HG02870 (cell line): ENCODE measurements at regions not wholly inside any gene's neighbourhood (a gene's known extent, or its start where the extent isn't known, plus 50 kb on each side); places are given as distances from the start of the nearest gene placed in this dataset.

Experiments used
- ATAC-seq: cut with Tn5 transposase; IDR thresholded peaks from one replicate; pipeline ENCODE4 v1.9.1; 2021; ENCODE audit warnings: mild to moderate bottlenecking, moderate library complexity; ENCODE audit not compliant: unreplicated experiment

GRCh38 chr20:50311308-50312001 is 120.8 kb downstream of the CEBPB start:
- no peak for ATAC-seq

GRCh38 chr20:50312002-50312681 is 121.5 kb downstream of the CEBPB start:
- no peak for ATAC-seq

DNA sequence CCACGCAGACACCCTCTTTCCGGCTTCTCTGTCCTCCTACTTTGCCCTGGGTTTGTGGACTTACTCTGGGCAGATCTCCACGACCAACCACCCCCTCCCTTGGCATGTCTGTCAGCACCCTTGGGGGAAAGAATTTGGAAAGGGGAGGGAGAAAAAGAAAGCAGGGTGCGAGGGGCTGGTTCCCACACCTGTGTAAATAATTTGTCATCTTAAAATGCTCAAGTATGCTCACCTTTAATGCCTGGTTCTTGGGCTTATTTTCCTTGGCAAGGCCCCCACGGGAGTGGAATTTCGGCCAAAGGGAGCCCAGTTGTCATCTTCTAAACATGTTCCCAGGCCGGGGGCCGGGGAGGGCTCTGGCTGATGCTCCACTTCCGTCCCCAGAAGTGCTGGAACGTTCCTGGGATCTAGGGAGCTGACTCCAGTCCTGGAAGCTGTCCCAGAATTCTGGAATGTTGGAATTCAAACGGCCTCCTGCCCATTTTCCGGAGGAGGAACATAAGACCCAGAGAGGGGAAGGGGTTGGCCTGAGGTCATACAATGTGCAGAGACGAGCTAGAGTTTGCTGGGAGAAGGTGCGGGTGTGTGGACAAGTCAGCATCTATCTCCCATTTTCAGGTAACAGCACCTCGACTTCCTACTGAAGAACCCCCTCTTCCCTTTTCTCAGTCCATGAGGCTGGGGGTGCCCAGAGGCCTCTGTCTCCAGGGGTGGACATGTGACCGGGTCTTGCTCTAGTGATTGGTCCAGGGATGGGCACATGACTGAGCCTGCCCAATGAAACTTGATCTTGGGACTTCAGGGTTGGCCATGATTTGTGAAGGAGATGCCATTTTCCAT is 122.3 kb downstream of the CEBPB start:
- ATAC-seq, result no peak

GRCh38 chr20:50313522-50313820 is 122.8 kb downstream of the CEBPB start:
- ATAC-seq, result no peak

DNA sequence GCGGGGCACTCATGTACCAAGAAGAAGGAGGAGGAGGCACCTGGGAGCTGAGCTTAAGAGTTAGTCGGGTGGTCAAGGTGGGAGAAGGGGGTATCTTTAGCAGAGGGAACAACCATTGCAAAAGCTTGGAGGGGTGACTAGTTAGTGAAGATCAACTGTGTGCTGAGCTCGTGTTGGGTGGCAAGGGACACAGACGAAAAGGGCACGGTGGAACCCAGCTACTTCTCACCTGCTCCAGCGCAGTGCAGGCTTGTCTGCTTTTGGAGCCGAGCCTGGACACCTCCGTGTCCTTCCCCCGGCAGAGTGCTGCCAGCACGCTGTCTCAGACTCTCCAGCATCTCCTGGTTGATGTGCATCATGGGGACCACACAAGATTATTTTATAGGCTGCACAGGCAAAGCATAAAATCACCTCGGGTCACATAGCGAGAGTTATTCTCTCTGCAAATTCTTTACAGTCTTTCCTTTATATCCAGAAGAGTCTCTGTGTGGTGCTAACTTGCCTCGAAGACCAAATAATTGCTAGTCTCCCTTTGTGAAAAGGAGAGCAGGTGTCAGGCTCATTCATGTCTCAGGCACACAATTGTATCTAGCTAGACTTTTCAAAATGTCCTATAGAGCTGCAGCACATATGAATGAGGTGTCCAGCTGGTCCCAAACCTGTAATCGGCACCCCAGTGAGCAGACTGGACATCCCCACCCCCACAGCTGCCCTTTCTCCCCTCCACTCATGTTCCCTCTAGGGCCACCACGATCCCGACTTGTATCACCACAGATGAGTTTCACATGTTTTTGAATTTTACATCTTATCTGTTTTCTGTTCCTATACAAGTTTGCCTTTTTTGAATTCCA is 123.4 kb downstream of the CEBPB start:
- ATAC-seq, result no peak

GRCh38 chr20:50314678-50315335 is 124.2 kb downstream of the CEBPB start:
- no peak for ATAC-seq

DNA sequence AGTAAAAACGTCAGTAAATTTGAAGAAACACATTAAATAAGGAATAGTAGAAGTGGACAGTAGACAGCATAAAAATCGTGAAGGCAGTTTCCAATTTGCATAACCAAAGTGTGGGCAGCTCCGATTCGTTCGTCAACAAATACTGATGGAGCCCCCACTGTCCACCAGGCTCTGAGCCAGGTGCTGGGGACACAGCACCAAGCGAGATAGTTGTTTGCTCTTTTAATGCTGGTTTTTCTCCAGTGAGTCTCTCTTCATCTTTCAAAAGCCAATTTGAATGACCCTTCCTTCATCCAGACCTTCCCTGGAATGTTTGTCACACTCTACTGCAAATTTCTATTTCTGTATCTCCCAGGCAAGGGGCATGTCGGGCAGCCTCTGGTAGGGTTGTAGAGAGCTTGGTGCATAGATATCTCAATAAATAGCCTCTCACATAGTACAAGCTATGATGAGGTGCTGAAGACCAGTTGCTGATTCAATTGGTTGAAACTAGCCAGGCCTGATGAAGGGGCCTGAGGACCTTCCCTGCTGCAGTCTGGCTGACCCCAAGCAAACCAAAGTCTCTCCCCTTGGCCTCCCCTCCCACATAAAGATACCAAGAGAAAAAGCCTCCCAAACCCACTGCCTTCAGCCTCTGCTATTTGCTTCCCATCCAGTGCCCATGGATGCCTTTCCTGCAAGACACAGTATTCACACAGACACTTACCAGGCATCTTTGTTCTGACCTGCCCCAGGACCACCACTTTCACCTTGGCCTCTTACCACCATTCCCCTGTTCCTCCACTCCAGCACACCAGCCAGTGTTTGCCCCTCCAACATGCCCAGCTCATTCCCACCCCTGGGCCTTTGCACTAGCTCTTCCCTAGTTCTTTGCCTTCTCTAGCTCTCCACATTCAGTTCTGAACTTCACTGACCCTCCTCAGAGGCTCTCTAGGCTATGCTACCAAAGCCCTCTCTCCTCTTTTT is 125.2 kb downstream of the CEBPB start:
- no peak for ATAC-seq

GRCh38 chr20:50317116-50317515 is 126.5 kb downstream of the CEBPB start:
- ATAC-seq, result no peak

GRCh38 chr20:50317609-50318008 is 127.0 kb downstream of the CEBPB start:
- no peak for ATAC-seq

- ATAC-seq, result no peak
Measured at GRCh38 chr20:50318710-50319109, 128.1 kb downstream of the CEBPB start.

DNA sequence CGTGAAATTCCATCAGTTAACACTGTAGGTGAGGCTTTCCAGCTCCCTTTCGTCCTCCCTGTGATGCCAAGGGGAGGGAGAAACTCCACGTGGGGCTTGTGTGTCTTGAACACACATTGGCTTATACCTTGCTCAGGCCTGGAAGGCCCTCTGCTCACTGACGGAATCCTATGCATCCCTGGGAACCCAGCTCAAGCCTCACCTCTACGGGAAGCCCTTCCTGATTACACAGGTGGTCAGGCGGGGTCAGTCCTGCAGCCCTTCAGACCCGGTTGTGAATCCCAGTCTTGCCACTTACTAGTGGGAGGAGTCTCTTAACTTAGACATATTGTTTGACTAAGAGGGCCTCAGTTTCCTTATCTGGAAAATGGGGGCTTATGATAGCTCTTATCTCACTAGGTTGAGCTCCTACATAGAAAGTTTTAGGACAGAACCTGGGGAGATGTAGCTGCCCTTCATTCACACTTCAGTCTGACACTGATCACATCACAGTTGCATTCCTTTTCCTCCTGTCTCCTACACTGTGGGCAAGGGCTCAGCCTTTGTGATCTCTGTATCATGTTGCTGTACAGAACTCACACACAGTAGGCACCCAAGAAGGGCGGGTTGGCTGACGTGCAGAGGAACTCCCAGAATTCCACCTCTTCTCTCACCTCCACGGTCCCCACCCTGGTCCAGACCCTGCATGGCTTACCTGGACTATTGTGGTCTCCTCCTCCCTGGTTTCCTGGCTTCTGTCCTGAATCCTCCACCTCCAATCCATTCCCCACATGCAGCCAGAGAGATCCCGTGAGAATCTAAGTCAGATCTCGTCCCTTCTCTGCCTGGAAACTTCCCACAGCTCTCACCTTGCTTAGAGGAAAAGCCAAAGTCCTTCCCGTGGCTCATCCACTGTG is 129.6 kb downstream of the CEBPB start:
- ATAC-seq, result no peak

DNA sequence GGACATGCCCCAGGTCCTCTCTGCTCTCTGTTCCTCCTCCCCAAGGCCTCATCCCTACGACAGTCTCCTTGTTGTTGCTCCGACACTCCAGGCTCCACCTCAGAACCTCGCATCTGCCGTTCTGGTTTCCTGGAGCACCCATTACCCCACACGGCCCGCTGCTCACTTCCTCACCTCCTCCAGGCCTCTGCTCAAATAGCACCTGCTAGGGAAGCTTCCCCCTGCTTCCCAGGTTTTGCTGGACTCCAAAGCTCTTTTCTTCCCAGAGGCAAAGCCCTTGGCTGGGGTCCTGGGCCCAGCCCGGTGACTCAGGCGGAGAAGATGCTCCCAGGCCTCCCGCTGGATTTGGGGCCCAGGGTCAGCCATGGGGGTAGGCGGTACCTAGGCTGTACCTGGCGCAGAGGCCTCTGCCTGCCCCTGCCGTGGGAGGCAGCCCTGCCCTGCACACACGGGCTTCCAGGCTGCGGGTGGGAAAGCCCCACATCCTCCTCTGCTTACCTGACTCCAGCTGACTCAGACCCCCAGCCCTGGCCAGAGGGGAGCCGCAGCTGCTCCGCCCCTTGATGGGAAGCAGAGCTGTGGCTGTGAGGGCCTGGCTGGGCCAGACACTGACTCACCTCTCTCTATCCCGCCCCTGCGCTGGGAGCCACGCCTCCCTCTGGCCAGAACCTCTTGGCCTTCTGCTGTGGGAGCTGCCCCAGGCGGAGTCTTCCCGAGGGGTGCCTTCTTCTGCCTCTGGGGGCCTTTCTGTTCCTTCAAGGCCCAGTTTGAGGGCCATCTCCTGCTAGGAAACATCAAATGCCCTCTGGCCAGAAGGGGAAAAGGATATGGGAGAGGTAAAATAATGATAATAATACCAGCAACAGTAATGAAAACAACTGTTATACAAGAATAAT is 130.5 kb downstream of the CEBPB start:
- ATAC-seq, result no peak

- no peak for ATAC-seq
Measured at GRCh38 chr20:50321797-50322480, 131.3 kb downstream of the CEBPB start.

DNA sequence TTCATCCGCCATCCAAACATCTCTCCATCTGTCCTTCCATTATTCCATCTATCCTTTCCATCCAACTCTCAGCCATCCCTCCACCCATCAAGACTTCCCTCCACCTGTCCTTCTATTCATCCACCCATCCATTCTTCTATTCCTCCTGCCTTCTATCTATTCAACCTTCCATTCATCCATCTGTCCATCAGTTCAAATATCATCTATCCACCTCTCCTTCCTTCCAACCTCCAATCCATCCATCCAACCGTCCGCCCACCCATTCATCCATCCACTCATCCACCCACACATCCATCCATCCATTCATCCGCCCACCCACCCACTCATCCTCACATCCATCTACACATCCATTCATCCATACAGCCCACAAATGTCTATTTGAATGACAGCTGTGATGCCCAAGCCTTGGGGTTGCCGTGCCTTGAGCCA is 132.1 kb downstream of the CEBPB start:
- ATAC-seq, result no peak

- no peak for ATAC-seq
Measured at GRCh38 chr20:50323209-50323608, 132.6 kb downstream of the CEBPB start.
